ENCODE measurements at regions not wholly inside any gene's neighbourhood (a gene's known extent, or its start where the extent isn't known, plus 50 kb on each side); places are given as distances from the start of the nearest gene placed in this dataset.

DNA sequence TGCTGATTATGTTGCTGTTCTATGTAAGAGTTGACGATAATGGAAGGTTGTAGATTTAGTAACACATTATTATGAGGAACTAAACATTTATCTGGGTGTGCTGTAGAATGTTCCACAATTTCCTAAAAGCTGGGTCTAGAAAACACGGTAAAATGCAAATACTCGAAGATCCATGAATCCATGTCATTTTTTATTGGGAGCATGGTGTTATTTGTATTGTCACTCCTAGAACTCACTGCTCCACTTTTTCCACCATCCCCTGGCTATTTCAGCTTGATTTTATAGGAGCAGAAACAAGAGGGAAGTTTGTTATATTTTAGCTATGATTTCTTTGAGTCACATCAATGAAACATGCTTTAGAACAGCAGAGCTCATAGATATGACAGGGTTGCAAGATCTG, 155.0 kb upstream of the ANK2 start:
- DNase-seq (ENCODE audit: low read depth in 2 of 2), result no peak

DNA sequence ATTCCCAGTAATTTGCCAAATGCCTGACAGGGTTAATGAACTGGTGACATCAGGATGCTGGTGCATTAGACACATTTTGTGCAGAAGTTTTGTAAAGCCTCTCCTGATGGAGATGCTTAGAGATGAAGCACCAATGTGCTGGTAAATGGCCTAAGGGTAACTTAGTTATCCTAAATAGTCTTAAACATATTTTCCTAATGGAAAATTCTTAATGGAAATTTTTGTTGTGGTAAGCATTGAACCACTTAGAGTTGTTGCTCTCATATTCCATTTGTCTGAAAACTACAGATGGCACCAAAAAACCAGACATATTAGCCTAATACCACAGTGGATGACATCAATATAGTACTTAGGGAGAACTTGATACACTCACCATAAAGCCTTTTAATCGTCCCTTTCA, 154.5 kb upstream of the ANK2 start:
- no peak for DNase-seq (ENCODE audit: low read depth in 2 of 2)

DNA sequence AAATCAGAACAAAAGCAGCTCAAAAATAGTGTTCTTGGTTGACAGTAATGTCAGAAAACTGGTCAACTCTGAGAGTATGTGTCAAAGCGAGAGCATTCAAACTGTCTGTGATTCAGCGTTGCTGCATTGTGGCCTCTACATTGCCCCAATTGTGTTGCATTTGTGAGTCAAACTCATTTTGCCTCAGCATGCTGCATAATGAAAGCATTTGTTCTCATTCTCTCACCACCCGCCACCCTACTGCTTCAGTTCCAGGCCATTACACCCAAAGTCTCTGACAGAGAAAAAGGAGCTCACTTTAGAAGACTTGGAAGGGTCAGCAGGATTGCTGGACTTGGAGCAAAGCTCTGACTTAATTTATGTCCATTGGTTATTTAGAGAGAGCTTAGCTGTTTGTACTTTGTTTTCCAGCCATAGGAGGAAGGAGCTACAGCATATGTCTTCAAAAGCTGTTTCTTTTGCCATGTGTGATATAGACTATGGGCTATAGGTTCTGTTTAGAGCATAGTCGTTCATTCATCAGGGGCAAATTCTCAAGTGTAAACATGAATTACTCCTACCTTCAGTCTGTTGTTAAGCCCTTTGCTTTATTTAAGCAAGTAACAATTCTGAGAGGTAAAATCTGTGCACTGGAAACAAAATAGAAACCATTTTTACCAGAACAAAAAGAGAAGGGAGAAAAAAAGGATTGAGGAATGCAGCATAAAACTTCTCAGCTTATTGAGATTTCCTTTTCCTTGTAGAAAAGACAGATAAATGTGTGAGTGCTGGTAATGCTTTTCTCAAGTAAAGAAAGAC, 153.4 kb upstream of the ANK2 start:
- no peak for DNase-seq (ENCODE audit: low read depth in 2 of 2)

DNA sequence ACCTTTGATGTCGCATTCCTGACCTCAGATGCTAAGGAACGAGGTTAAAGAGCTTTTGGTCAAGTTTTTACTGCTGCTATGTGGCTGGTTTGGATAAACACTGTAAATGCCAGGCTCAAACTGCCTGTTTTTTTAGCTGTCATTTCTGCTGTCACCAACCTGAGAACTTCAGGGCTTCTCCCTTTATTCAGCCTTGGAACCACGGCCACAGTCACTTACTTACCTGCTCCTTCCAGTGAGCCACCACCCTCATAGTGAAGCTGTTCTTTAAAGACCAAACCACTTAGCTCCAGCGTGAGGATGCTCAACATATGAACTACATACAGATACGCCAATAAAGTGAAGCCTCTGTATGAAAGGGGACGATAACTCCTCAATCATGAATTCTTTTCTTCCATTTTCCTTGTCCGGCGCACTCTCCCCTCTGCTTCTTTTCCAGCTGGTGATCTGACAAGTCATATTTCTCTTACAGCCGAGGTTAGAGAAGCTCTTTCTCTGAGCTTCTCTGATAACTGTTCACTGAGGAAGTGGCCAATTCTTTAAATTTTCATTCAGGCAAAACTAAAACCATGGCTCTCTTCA, 152.8 kb upstream of the ANK2 start:
- DNase-seq (ENCODE audit: low read depth in 2 of 2), result no peak

DNA sequence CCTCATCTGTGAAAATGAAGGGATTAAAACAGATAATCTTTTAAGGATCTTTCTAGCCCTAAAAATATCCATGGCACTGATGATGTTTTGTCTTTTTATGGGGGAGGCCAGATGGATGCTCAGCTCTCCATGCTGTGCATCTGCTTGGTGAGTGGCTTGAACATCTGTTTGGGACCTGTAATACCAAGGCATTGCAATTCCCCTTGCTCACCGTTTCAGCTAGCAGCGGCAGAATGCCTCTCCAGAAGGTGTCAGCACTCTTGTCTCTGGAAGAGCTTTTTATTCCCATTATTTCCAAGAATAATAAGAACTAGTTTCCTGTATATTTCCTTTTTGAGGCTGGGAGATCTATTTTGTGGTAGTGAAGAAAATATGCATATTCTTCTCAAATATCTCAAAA, 151.9 kb upstream of the ANK2 start:
- no peak for DNase-seq (ENCODE audit: low read depth in 2 of 2)

DNA sequence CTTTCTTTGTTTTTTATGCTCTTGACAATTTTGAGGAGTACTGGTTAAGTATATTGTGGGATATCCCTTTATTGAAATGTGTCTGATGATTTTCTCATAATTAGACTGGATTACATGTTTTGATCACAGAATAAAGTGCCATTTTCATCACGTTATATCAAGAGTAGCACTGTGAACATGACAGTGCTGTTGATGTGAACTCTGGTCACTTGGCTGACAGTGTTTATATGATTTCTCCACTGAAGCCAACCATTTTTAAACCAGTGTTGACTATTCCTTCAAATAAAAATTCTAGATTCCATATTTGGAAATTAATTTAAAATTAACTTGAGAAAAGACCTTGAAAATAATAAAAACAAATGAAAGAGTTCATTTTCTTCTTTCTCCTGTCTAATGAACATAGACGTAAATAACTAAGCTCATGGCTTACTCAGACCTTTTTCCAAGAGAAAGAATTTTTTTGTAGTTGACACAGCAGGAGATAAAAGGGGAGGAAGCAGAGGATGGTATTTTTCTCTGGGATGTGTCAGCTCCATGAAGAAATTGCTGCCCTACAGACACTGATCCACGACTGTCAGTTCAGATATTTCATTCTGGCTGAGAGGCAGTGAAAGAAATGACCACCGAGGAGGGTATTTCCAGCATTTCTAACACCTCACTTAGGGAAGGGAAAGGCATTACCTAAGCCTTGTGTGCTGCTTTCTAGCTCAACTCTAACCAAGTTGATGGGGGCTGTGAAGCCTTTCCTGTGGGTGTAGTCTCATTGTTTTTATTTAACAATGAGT, 150.9 kb upstream of the ANK2 start:
- DNase-seq (ENCODE audit: low read depth in 2 of 2), result no peak

DNA sequence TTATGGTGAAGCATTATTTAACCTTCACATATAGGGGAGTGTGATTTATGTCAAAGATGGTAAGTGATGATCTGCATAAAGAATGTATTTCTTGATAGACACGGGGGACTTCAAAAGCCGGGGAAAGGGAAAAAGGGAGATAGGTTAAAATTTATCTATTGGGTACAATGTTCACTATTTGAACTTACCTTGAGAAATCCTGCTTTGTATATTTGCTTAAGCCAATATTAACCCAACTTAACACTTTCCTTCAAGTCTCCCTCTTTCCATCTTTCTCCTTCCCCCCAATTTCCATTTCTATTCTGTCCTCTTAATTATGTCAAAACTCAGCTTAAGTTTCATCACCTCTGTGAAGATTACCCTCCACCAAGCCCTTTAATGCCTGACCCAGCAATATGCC, 149.0 kb upstream of the ANK2 start:
- no peak for DNase-seq (ENCODE audit: low read depth in 2 of 2)

DNA sequence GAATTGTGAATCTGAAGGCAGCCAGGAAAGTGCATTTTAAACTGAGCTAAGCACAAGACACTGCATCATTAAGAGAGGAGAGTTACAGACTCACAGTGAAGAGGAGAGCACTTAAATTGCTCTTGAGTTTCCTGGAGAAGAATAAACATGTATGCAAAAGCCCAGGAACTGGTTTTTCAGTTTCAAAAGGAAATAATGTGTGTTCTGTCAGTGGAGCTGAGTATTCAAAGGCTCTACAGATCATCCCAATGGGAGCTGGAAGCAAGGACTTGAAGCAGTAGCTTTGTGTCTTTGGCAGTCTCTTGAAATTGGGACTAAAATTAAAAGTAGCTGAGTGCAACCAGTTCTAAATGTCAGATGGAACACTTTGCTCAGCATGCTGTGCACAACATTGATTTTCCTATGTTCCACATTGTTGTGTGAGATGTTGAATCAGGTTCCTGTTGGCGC, 147.5 kb upstream of the ANK2 start:
- DNase-seq (ENCODE audit: low read depth in 2 of 2), result no peak

DNA sequence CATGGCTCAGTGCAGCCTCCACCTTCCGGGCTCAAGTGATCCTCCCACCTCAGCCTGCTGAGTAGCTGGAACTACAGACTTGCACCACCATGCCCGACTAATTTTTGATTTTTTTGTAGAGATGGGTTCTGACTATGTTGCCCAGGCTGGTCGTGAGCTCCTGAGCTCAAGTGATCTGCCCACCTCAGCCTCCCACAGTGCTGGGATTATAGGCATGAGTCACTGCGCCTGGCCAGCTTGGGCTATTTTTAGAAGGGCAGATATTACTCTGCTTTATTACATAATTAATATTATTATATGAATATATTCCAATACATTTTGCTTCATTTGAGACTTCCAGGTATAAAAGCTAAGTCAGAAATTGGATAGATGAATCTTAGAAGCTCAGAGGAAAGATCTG, 143.7 kb upstream of the ANK2 start:
- DNase-seq (ENCODE audit: low read depth in 2 of 2), result no peak

DNA sequence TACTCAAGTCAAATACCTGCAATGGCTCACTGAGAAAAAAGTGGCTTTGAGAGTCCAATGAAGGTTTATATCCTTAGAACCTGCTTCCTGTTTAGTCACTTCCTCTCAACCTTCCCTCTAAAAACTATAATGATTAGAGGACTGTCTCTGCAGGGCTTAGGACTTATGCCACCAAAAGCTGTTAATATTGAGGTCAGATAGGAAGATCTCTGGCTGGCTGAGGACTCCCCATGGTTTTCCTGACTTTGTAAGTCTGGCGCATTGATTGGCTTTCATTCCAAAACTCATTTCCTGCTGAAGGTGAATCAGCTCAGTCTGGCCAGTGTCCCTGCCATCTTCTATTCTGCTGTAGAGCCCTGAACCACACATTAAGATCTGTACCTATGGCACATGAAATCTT, 140.9 kb upstream of the ANK2 start:
- DNase-seq (ENCODE audit: low read depth in 2 of 2), result no peak

DNA sequence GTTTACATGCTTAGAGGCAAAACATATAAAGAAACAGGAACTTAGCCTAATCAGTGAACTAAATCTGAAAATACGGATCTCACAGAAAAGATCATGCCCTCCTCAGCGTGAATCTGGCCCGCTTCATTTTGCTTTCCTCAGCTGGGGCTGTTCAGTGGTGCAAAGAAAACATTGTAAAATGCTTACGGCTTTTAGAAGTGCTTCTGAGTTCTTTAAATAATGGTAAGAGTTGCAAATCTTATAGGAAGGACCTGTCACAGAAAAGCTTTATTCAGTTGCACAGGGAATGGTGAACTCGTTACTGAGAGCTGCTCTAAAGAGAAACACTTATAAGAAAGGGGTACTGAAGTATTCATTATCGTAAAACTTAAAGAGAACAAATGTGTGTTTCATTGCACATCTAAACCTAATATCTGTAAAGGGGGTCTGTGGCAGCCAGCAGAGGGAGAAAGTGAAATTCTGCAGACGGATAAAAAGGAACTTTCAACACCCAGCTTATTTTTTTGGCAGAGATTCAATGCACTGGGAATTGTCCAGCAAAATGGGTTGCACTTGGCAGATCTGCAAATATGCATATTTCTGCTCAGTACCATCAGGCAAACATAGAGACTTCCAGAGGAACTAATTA, 139.2 kb upstream of the ANK2 start:
- no peak for DNase-seq (ENCODE audit: low read depth in 2 of 2)

DNA sequence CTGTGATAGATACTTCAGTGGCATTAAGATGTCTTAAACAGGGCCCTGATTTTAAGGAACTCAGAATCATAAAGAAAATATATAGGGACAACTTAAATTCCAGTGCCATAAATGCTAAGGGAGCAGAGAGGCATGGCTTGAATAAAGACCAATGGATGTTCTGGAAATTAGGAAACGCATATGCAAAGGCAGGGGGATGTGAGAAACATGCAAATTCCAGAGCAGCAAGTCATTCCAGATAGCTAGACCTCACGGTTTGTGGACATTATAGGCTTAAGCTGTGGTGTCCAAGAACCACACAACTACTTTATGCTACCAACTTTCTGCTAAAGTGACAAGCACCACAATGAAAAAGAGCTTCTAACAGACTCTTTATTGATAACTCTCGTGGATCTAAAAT, 132.6 kb upstream of the ANK2 start:
- DNase-seq (ENCODE audit: low read depth in 2 of 2), result no peak

DNA sequence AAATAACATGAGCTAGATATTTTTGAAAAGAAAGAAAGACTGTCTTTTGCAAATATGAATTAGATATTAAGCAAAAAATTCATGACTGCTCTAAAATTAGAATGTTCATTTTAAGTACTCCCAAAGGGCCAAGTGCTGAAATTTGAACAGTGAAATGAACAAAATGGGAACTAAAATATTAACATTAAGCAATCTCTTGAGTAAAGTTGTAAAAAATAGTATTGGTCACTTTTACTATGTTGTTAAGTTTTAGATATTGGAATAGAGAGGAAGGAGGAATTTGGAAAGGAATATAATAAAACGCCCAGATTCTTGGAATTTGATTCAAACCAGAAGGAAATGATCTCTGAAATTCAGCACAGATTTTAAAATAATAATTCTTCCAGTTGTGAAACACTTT, 125.9 kb upstream of the ANK2 start:
- DNase-seq (ENCODE audit: low read depth in 2 of 2), result no peak

DNA sequence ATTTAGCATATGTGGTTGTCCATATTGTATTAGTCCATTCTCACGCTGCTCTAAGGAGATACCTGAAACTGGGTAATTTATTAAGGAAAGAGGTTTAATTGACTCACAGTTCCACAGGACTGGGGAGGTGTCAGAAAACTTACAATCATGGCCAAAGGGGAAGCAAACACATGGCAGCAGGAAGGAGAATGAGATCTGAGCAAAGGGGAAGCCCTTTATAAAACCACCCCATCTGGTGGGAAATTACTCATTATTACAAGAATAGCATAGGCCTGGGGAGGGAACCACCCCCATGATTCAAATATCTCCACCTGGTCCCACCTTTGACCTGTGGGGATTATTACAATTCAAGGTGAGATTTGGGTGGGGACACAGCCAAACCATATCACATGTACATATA, 122.6 kb upstream of the ANK2 start:
- DNase-seq (ENCODE audit: low read depth in 2 of 2), result no peak

DNA sequence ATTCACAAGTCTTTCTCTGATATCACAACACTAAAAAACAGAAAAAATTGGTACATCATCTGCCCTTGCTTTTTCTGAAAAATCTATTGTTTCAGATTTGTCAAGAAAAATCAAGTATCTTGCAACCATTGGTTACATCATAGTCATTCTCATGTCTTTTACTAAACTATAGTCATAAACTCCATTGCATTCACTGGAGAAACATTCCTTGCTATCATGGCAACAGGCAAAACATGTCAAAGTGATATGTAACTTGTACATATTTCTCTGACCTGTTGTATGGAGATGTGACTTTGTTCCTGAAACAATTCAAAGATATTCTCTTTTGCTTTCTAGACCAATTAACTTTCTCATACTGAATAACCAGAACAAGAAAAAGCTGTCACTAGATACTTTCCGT, 121.9 kb upstream of the ANK2 start:
- no peak for DNase-seq (ENCODE audit: low read depth in 2 of 2)

DNA sequence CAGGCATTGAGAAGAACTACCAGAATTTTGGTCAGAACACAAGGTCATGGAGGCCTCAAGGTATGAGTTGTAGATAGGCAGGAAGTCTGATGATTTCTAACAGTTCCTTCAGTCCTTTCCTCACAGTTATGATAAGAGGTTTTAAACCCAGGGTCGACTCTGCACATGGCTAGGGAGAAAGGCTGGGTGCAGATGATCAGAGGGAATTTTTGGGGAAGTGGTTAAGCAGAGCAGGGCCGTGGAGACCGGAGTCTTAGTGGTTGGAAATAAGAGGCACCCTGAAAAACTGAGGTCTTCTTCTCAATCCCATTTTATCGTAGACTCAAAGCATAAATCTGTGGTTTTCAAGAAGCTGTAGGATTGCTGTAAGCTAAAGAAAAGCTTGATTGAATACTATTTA, 118.5 kb upstream of the ANK2 start:
- DNase-seq (ENCODE audit: low read depth in 2 of 2), result no peak

DNA sequence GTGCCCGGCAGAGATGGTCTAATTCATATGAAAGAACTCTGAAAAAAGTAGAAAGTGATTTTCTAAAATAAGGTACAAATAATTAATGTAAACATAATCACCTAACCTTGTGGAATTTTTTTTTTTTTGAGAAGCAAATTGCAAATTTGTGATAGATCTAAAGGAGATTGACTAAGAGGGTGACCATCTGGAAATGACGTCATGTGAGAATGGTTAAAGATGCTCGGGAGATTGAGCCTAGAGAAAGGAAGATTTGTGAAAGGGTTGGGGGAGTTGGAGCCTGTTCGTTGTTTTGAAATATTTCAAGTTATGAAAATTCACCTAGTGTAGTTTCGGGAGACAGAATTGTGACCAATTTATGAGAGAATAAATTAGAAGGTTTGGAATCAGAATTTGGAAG, 115.7 kb upstream of the ANK2 start:
- no peak for DNase-seq (ENCODE audit: low read depth in 2 of 2)

DNA sequence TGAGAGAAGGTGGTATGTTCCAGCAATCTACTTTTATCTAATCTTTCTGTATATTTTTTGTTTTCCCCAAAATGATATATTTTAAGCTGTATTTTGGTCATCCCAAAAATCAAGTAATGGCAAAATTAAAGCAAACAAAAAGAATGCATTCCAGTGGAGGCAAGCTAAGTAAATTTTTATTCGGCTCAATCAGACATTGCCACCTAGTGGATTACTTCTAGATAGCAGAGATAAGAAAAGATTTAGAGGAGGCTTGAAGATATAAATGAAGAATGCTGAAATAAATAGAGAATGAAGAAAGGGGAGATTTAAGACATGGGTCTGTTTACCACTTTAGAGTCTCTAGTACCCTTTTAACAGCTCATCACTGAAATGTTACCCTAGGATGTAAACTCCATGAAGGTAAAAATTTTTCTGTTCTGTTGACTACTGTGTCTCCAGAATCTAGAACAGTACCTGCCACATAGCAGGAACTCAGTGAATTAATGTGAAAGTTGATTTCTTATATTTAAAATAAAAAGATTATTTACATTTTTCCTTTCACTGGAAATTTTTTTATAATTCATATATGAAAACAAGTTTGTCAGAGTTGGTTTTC, 110.9 kb upstream of the ANK2 start:
- DNase-seq (ENCODE audit: low read depth in 2 of 2), result no peak

DNA sequence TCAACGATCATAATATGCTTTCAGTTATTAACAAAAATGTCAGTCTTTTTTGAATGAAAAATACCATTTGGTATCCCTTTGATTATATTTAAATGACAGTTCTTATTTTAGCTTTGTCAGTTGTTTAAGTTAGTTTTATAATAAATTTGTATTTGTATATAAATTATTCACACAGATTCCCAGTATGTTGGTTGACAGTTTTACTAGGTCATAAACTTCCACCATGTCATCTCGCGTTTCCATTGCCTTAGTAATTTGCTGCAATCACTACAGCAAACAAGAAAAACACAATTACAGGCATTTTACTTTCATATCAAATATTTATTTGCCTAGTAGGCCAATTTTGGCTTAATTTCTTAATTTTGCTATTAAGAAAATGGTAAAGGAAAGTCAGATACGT, 109.6 kb upstream of the ANK2 start:
- DNase-seq (ENCODE audit: low read depth in 2 of 2), result no peak

DNA sequence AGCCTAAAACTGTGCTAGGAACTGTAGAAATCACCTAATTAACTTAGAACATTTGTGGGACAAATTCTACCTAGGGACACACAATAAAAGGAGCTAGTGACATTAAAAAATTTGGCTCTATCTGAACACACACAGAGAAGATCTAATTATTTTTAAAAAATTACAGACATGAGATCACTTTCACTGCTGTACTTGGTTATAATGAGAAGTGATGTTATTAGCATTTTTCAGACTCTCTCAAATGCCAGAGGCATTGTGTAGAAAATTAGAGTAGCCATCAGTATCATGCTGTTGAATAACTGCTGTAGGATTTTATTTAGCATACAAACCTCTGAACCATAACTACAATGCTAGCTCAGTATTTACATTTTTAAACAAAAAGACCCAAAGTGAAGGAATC, 109.1 kb upstream of the ANK2 start:
- DNase-seq (ENCODE audit: low read depth in 2 of 2), result no peak

DNA sequence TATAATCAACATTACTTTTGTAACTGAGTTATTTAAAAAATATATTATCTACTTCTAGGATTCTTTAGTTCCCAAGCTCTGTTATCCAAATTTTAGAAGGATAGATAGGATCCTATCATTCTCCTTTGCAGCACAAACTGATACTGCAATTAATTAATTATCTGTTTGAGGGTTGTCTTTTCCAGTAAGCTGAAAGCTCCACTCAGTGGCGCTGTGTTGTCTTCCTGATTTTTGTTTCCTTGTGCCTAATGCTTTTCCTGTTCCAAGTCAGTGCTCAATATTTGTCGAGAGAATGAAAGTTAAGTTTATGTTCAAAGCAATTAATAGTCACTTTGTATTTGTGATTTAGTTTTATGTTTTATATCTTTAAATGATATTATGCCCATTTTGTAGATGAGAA, 107.4 kb upstream of the ANK2 start:
- DNase-seq (ENCODE audit: low read depth in 2 of 2), result no peak

DNA sequence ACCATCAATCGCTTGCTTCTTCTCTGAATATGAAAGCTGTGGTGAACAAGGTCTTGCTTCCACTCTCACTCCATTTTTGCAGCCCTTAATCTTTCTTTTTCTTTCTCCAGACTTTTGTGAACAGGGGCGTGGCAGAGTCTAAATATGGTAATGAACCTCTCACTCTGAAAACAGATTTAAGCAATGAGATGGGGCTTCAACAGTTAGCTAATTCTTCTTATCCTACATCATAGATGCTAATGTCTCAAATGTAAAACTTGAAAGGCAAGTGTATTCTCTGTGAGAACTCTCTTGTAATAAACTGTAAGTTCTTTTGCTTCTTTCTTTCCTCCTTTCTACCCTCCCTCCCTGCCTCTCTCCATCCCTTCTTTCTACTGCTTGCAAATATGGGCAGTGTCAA, 106.5 kb upstream of the ANK2 start:
- no peak for DNase-seq (ENCODE audit: low read depth in 2 of 2)
